ENCODE measurements at regions not wholly inside any gene's neighbourhood (a gene's known extent, or its start where the extent isn't known, plus 50 kb on each side); places are given as distances from the start of the nearest gene placed in this dataset.

DNA sequence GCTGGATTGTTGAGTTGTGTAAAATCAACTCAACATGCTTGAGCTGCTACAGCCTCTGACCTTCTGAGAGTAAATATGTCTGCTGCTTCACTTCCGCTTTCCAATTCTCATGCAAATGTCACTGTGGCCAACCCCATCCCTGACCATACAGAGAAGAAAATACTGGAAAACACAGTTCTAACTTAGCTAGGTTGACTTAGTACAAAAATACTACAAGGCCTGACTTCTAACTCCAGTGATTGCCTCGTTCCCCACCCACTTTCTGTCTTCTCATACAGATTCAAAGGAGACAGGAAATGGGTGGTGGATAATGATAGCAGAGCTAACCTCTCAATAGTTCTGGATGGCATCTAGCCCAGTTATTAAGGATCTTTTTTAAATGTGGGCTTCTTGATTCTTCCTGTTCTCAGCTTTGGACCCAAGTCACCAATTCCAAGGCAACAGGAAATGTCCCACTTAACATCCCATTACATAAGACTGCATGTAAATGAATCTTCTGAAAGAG is 226.6 kb upstream of the SLC24A2 start:
- Histone ChIP-seq H3K27ac (no peak overlapping the region), H3K36me3 (no peaks in the 10 kb centered on the region), H3K4me1 (ENCODE audit: control insufficient read depth in 1 of 2, insufficient read depth in 1 of 2, low read depth in 1 of 2, low read length in 1 of 2) (no peaks in the 10 kb centered on the region), H3K27me3 (no peaks in the 10 kb centered on the region), H3K9me3 (no peaks in the 10 kb centered on the region), H3K4me3 (ENCODE audit: low read depth in 1 of 2, low read length in 1 of 2) (no peak overlapping the region)
- no peak for TF ChIP-seq CTCF (IDR thresholded peaks at IDR 0.05)

GRCh38 chr9:20014168-20014567 is 225.3 kb upstream of the SLC24A2 start:
- H3K36me3 ChIP-seq, result no peaks in the 10 kb centered on the region
- no peaks in the 10 kb centered on the region for H3K9me3 ChIP-seq
- no peak for TF ChIP-seq CTCF (IDR thresholded peaks at IDR 0.05)
- no peaks in the 10 kb centered on the region for H3K4me1 ChIP-seq (ENCODE audit: control insufficient read depth in 1 of 2, insufficient read depth in 1 of 2, low read depth in 1 of 2, low read length in 1 of 2)
- H3K27ac ChIP-seq, result no peak overlapping the region
- no peak overlapping the region for H3K4me3 ChIP-seq (ENCODE audit: low read depth in 1 of 2, low read length in 1 of 2)
- H3K27me3 ChIP-seq, result no peaks in the 10 kb centered on the region

DNA sequence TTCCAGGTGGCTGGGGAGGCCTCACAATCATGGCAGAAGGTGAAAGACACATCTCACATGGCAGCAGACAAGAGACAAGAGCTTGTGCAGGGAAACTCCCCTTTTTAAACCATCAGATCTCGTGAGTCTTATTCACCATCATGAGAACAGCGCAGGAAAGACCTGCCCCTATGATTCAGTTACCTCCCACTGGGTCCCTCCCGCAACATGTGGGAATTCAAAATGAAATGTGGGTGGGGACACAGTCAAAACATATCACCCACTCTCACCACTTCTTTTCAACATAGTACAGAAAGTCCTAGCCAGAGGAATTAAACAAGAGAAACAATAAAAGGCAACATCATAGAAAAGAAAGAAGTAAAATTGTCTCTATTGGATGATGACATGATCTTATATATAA is 223.4 kb upstream of the SLC24A2 start:
- Histone ChIP-seq H3K4me3 (ENCODE audit: low read depth in 1 of 2, low read length in 1 of 2) (no peak overlapping the region), H3K9me3 (no peaks in the 10 kb centered on the region), H3K4me1 (ENCODE audit: control insufficient read depth in 1 of 2, insufficient read depth in 1 of 2, low read depth in 1 of 2, low read length in 1 of 2) (no peaks in the 10 kb centered on the region), H3K27me3 (no peaks in the 10 kb centered on the region), H3K27ac (no peak overlapping the region), H3K36me3 (no peaks in the 10 kb centered on the region)
- TF ChIP-seq CTCF (IDR thresholded peaks at IDR 0.05), result no peak

DNA sequence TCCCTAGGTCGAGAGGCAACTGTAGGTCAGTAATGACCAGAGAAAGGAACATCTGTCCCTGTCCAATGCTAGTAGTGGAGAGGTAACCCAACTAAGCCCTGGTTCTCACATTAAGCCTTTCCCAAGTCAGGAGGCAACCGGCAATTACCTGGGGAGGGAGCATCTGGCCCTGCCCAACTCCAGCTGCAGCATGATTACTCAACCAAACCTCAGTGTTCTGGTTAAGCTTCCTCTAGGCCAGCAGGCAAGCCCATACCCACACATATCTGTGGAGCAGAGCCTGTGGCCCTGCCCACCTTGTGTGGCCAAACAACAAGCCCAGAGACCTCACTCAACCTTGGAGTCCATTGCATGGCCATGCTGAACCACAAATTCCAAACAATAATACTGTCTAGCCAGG is 220.8 kb upstream of the SLC24A2 start:
- no peaks in the 10 kb centered on the region for H3K4me1 ChIP-seq (ENCODE audit: control insufficient read depth in 1 of 2, insufficient read depth in 1 of 2, low read depth in 1 of 2, low read length in 1 of 2)
- no peak for TF ChIP-seq CTCF (IDR thresholded peaks at IDR 0.05)
- no peaks in the 10 kb centered on the region for H3K36me3 ChIP-seq
- H3K27me3 ChIP-seq, result no peaks in the 10 kb centered on the region
- no peak overlapping the region for H3K4me3 ChIP-seq (ENCODE audit: low read depth in 1 of 2, low read length in 1 of 2)
- H3K9me3 ChIP-seq, result no peaks in the 10 kb centered on the region
- H3K27ac ChIP-seq, result no peak overlapping the region

GRCh38 chr9:20002011-20002410 is 213.2 kb upstream of the SLC24A2 start:
- no peak overlapping the region for H3K27ac ChIP-seq
- H3K4me1 ChIP-seq (ENCODE audit: control insufficient read depth in 1 of 2, insufficient read depth in 1 of 2, low read depth in 1 of 2, low read length in 1 of 2), result no peaks in the 10 kb centered on the region
- no peaks in the 10 kb centered on the region for H3K9me3 ChIP-seq
- H3K27me3 ChIP-seq, result no peaks in the 10 kb centered on the region
- TF ChIP-seq CTCF (IDR thresholded peaks at IDR 0.05), result no peak
- H3K36me3 ChIP-seq, result no peaks in the 10 kb centered on the region
- H3K4me3 ChIP-seq (ENCODE audit: low read depth in 1 of 2, low read length in 1 of 2), result no peak overlapping the region

GRCh38 chr9:20001058-20001457 is 212.2 kb upstream of the SLC24A2 start:
- Histone ChIP-seq H3K27me3 (no peaks in the 10 kb centered on the region), H3K4me3 (ENCODE audit: low read depth in 1 of 2, low read length in 1 of 2) (no peak overlapping the region), H3K9me3 (no peaks in the 10 kb centered on the region), H3K36me3 (no peaks in the 10 kb centered on the region), H3K27ac (no peak overlapping the region), H3K4me1 (ENCODE audit: control insufficient read depth in 1 of 2, insufficient read depth in 1 of 2, low read depth in 1 of 2, low read length in 1 of 2) (no peaks in the 10 kb centered on the region)
- TF ChIP-seq CTCF (IDR thresholded peaks at IDR 0.05), result no peak
